Natural killer cell (primary cell): ENCODE measurements at regions not wholly inside any gene's neighbourhood (a gene's known extent, or its start where the extent isn't known, plus 50 kb on each side); places are given as distances from the start of the nearest gene placed in this dataset.

Source experiments
- ATAC-seq, 3 donors: fragments of 150-1000 bp in 2 of 3; fragments of 200-7000 bp in 1 of 3; cut with Tn5 transposase; 1 replicate in 1 of 3; 2 replicates in 2 of 3; pipeline ENCODE4 v1.10.0; 2021; ENCODE audit warnings: mild to moderate bottlenecking in 2 of 3, moderate library complexity in 2 of 3
- DNase-seq, 2 donors: peaks; one replicate each; pipeline versions ENCODE4 v3.0.0 to v3.0.0-alpha.2; 2013 to 2021; ENCODE audit warnings: mixed read lengths in 1 of 2
- H3K27ac ChIP-seq: one replicate; pipeline ENCODE4 v1.5.1; 2013; ENCODE audit warnings: mild to moderate bottlenecking, low read length
- H3K27me3 ChIP-seq: one replicate; pipeline ENCODE4 v1.6.1; 2013; ENCODE audit warnings: low read length; ENCODE audit not compliant: control insufficient read depth, insufficient read depth
- H3K36me3 ChIP-seq: one replicate; pipeline ENCODE4 v1.6.1; 2013; ENCODE audit warnings: low read length; ENCODE audit not compliant: control insufficient read depth, insufficient read depth
- H3K4me1 ChIP-seq: one replicate; pipeline ENCODE4 v1.6.1; 2013; ENCODE audit warnings: low read length; ENCODE audit not compliant: control insufficient read depth, insufficient read depth
- H3K4me3 ChIP-seq: one replicate; pipeline ENCODE4 v1.5.1; 2013; ENCODE audit warnings: low read length
- H3K9me3 ChIP-seq: one replicate; pipeline ENCODE4 v1.6.1; 2013; ENCODE audit warnings: low read length; ENCODE audit not compliant: control insufficient read depth, insufficient read depth
- H3K27ac Mint-ChIP-seq, 2 donors: one replicate each; pipeline ENCODE4 v1.8.0; 2022; ENCODE audit warnings: mild to moderate bottlenecking in 2 of 2, mixed read lengths in 2 of 2, moderate library complexity in 1 of 2
- H3K27me3 Mint-ChIP-seq, 2 donors: one replicate each; pipeline ENCODE4 v1.8.0; 2022; ENCODE audit warnings: low read depth in 2 of 2, mixed read lengths in 2 of 2
- H3K36me3 Mint-ChIP-seq: one replicate; pipeline ENCODE4 v1.8.0; 2022; ENCODE audit warnings: mixed read lengths
- H3K4me1 Mint-ChIP-seq, 2 donors: one replicate each; pipeline ENCODE4 v1.8.0; 2022; ENCODE audit warnings: mixed read lengths in 2 of 2
- H3K4me3 Mint-ChIP-seq: one replicate; pipeline ENCODE4 v1.8.0; 2022; ENCODE audit warnings: mild to moderate bottlenecking, moderate library complexity, mixed read lengths
- H3K9me3 Mint-ChIP-seq, 2 donors: one replicate each; pipeline ENCODE4 v1.8.0; 2022; ENCODE audit warnings: mixed read lengths in 2 of 2
- CTCF ChIP-seq: fragments of 200-600 bp; IDR thresholded peaks from one replicate; pipeline ENCODE4 v1.8.0; 2022; ENCODE audit warnings: antibody characterized with exemption
- WGBS: methylation state at CpG from one replicate; pipeline ENCODE4 v1.1.7; 2013; ENCODE audit warnings: missing lambda C conversion rate; ENCODE audit not compliant: insufficient coverage; 5-methylcytosine and 5-hydroxymethylcytosine counted together
- intact Hi-C: fragments of 100-400 bp; cut with micrococcal nuclease; formaldehyde crosslinking; loops from one replicate; pipeline ENCODE4 v1.14.2; 2022

- intact Hi-C loops, result no loop called here
- Histone ChIP-seq H3K36me3 (no peaks in the 10 kb centered on the region), H3K27me3 (no peaks in the 10 kb centered on the region), H3K9me3 (no peaks in the 10 kb centered on the region), H3K4me3 (no peak overlapping the region), H3K27ac (no peak overlapping the region), H3K4me1 (no peaks in the 10 kb centered on the region)
- no peaks in the 10 kb centered on the region for H3K9me3 Mint-ChIP-seq
- DNase-seq (no peak), ATAC-seq (no peak)
- H3K4me3 Mint-ChIP-seq, result no peak overlapping the region
- no peak for TF ChIP-seq CTCF
- peaks cover 10 to 46% of the 10 kb centered on the region in 2 donors for H3K27me3 Mint-ChIP-seq
- 78% methylated on average over 1 of the region's 1 CpG for WGBS
- H3K36me3 Mint-ChIP-seq, result no peaks in the 10 kb centered on the region
- H3K27ac Mint-ChIP-seq, result no peak overlapping the region
- H3K4me1 Mint-ChIP-seq, result no peaks in the 10 kb centered on the region
Measured at GRCh38 chr3:170723241-170723640, 137.4 kb upstream of the SLC7A14 start.

GRCh38 chr3:170721563-170721962 is 135.7 kb upstream of the SLC7A14 start:
- TF ChIP-seq CTCF, result no peak
- Mint-ChIP-seq H3K4me1 (no peaks in the 10 kb centered on the region), H3K27ac (no peak overlapping the region), H3K9me3 (no peaks in the 10 kb centered on the region), H3K36me3 (no peaks in the 10 kb centered on the region), H3K4me3 (no peak overlapping the region), H3K27me3 (peaks cover 14 to 61% of the 10 kb centered on the region in 2 donors)
- no peak for DNase-seq
- H3K27me3 ChIP-seq, result no peaks in the 10 kb centered on the region
- H3K27ac ChIP-seq, result no peak overlapping the region
- no peaks in the 10 kb centered on the region for H3K4me1 ChIP-seq
- intact Hi-C loops, result no loop called here
- H3K36me3 ChIP-seq, result no peaks in the 10 kb centered on the region
- H3K4me3 ChIP-seq, result no peak overlapping the region
- no peak for ATAC-seq
- no peaks in the 10 kb centered on the region for H3K9me3 ChIP-seq

GRCh38 chr3:170719300-170719699 is 133.4 kb upstream of the SLC7A14 start:
- TF ChIP-seq CTCF, result no peak
- Mint-ChIP-seq H3K9me3 (no peaks in the 10 kb centered on the region), H3K4me3 (no peak overlapping the region), H3K27me3 (peaks cover 25 to 81% of the 10 kb centered on the region in 2 donors), H3K36me3 (no peaks in the 10 kb centered on the region), H3K4me1 (no peaks in the 10 kb centered on the region), H3K27ac (no peak overlapping the region)
- no peaks in the 10 kb centered on the region for H3K36me3 ChIP-seq
- no peaks in the 10 kb centered on the region for H3K9me3 ChIP-seq
- DNase-seq (no peak), ATAC-seq (no peak)
- WGBS, result no CpG with 5 or more reads among the region's 1 CpG
- intact Hi-C loops, result no loop called here
- no peaks in the 10 kb centered on the region for H3K4me1 ChIP-seq
- no peaks in the 10 kb centered on the region for H3K27me3 ChIP-seq
- no peak overlapping the region for H3K4me3 ChIP-seq
- H3K27ac ChIP-seq, result no peak overlapping the region

GRCh38 chr3:170718848-170719247 is 133.0 kb upstream of the SLC7A14 start:
- no peak overlapping the region for H3K27ac Mint-ChIP-seq
- Histone ChIP-seq H3K27ac (no peak overlapping the region), H3K36me3 (no peaks in the 10 kb centered on the region), H3K4me1 (no peaks in the 10 kb centered on the region), H3K9me3 (no peaks in the 10 kb centered on the region), H3K27me3 (no peaks in the 10 kb centered on the region), H3K4me3 (no peak overlapping the region)
- H3K27me3 Mint-ChIP-seq, result peaks cover 22 to 82% of the 10 kb centered on the region in 2 donors
- DNase-seq (no peak), ATAC-seq (no peak)
- 84% methylated on average over 2 of the region's 3 CpGs for WGBS
- no peaks in the 10 kb centered on the region for H3K9me3 Mint-ChIP-seq
- no peaks in the 10 kb centered on the region for H3K36me3 Mint-ChIP-seq
- no peak for TF ChIP-seq CTCF
- intact Hi-C loops, result no loop called here
- H3K4me1 Mint-ChIP-seq, result no peaks in the 10 kb centered on the region
- H3K4me3 Mint-ChIP-seq, result no peak overlapping the region
